ENCODE measurements at regions not wholly inside any gene's neighbourhood (a gene's known extent, or its start where the extent isn't known, plus 50 kb on each side); places are given as distances from the start of the nearest gene placed in this dataset.

DNA sequence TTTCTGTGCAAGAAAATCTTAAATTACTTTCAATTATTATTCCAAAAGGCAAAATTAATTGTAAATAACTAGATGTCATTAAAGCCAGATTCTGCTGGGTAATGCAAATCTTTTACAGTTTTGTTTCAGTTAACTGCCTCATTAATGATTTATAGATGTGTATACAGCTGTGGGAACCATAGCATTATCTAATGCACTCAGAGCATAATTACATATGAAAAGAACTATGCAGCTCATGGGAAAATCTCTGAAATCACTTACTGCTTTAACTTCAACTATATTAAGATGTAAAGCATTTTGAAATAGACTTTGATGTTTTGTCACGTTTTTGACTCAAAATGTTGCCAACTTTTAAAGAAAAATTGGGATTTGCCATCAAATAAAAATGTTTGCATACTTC lies 630.3 kb upstream of the KLHL4 start:
- Histone ChIP-seq H3K27me3 (ENCODE audit: control insufficient read depth in 3 of 3, insufficient read depth in 3 of 3, low read length in 2 of 3) (no peaks in the 10 kb centered on the region), H3K27ac (ENCODE audit: low read depth in 1 of 2, low read length in 1 of 2) (no peak overlapping the region), H3K9me3 (ENCODE audit: control insufficient read depth in 4 of 4, insufficient read depth in 3 of 4, low read length in 3 of 4) (peaks cover 0 to 2% (median 0%) of the 10 kb centered on the region in 4 donors), H3K9ac (ENCODE audit: insufficient read depth in 1 of 2, low read length in 2 of 2) (no peak overlapping the region), H3K36me3 (ENCODE audit: control insufficient read depth in 4 of 4, insufficient read depth in 4 of 4, low read length in 4 of 4) (no peaks in the 10 kb centered on the region), H3K4me3 (no peak overlapping the region), H3K4me1 (ENCODE audit: control insufficient read depth in 5 of 5, insufficient read depth in 5 of 5, low read length in 5 of 5) (no peaks in the 10 kb centered on the region)
- no peak for ATAC-seq (ENCODE audit: insufficient read depth, low FRiP score)
- TF ChIP-seq CTCF (IDR thresholded peaks at IDR 0.05; ENCODE audit: control extremely low read depth, extremely low read depth): no peak
- DNase-seq: peak in 2 of 3 donors; percentile 1 to 9
- WGBS, 2 donors: 3 to 16% methylated on average over 1 of the region's 1 CpG

DNA sequence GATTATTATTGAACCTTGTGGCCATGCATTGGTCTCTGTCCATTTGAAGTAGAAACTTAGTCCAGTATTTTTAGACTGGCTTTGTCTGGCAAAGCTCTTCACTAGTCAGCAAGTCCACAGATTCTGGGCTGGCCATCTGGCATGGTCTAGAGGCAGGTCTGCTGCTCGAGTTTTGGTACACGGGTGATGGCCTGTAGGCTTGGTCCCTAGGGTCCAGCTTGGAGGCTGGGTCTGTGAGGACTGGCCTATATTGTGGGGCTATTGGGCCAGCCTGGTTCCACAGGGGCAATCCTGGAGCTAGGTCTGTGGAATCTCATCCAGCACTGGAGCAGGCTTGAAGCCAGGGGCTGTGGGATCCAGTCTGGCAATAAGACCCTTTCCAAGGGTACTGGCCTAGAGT lies 607.6 kb upstream of the KLHL4 start:
- no peak overlapping the region for H3K9ac ChIP-seq (ENCODE audit: insufficient read depth in 1 of 2, low read length in 2 of 2)
- WGBS, 2 donors: 71 to 88% methylated on average over 2 of the region's 2 CpGs
- TF ChIP-seq CTCF (IDR thresholded peaks at IDR 0.05; ENCODE audit: control extremely low read depth, extremely low read depth): no peak
- no peak for DNase-seq
- no peaks in the 10 kb centered on the region for H3K4me1 ChIP-seq (ENCODE audit: control insufficient read depth in 5 of 5, insufficient read depth in 5 of 5, low read length in 5 of 5)
- no peak overlapping the region for H3K4me3 ChIP-seq
- H3K27ac ChIP-seq (ENCODE audit: low read depth in 1 of 2, low read length in 1 of 2): no peak overlapping the region
- H3K36me3 ChIP-seq (ENCODE audit: control insufficient read depth in 4 of 4, insufficient read depth in 4 of 4, low read length in 4 of 4): no peaks in the 10 kb centered on the region
- no peaks in the 10 kb centered on the region for H3K27me3 ChIP-seq (ENCODE audit: control insufficient read depth in 3 of 3, insufficient read depth in 3 of 3, low read length in 2 of 3)
- peaks cover 0 to 2% (median 0%) of the 10 kb centered on the region in 4 donors for H3K9me3 ChIP-seq (ENCODE audit: control insufficient read depth in 4 of 4, insufficient read depth in 3 of 4, low read length in 3 of 4)
- ATAC-seq (ENCODE audit: insufficient read depth, low FRiP score): no peak

GRCh38 chrX:86910602-86911311 lies 606.8 kb upstream of the KLHL4 start:
- Histone ChIP-seq H3K4me3 (no peak overlapping the region), H3K27me3 (ENCODE audit: control insufficient read depth in 3 of 3, insufficient read depth in 3 of 3, low read length in 2 of 3) (no peaks in the 10 kb centered on the region)
- WGBS, 2 donors: 70 to 78% methylated on average over 4 of the region's 4 CpGs

More at GRCh38 chrX:86910602-86911311, 606.8 kb upstream of the KLHL4 start:
- no peak for TF ChIP-seq CTCF (IDR thresholded peaks at IDR 0.05; ENCODE audit: control extremely low read depth, extremely low read depth)
- Histone ChIP-seq H3K4me1 (ENCODE audit: control insufficient read depth in 5 of 5, insufficient read depth in 5 of 5, low read length in 5 of 5) (no peaks in the 10 kb centered on the region), H3K9me3 (ENCODE audit: control insufficient read depth in 4 of 4, insufficient read depth in 3 of 4, low read length in 3 of 4) (peaks cover 0 to 2% (median 0%) of the 10 kb centered on the region in 4 donors), H3K36me3 (ENCODE audit: control insufficient read depth in 4 of 4, insufficient read depth in 4 of 4, low read length in 4 of 4) (no peaks in the 10 kb centered on the region), H3K27ac (ENCODE audit: low read depth in 1 of 2, low read length in 1 of 2) (no peak overlapping the region), H3K9ac (ENCODE audit: insufficient read depth in 1 of 2, low read length in 2 of 2) (no peak overlapping the region)
- DNase-seq (no peak), ATAC-seq (ENCODE audit: insufficient read depth, low FRiP score) (no peak)

Measured in lung (tissue), 11 donors.